ENCODE measurements at regions not wholly inside any gene's neighbourhood (a gene's known extent, or its start where the extent isn't known, plus 50 kb on each side); places are given as distances from the start of the nearest gene placed in this dataset.
"Not testable (repeated sequence)": the region's sequence is repeated elsewhere in the genome, so short reads cannot be mapped to it uniquely, and the experiment has no call there.

- no peak for DNase-seq (ENCODE audit: low spot score)
Observed at GRCh38 chr3:87581240-87581639, 304.9 kb upstream of the POU1F1 start.

GRCh38 chr3:87576752-87577151, 300.4 kb upstream of the POU1F1 start:
- no peak for DNase-seq (ENCODE audit: low spot score)

GRCh38 chr3:87575550-87575949, 299.2 kb upstream of the POU1F1 start:
- DNase-seq (ENCODE audit: low spot score), result no peak

- DNase-seq (ENCODE audit: low spot score), result no peak
Observed at GRCh38 chr3:87568331-87568730, 291.9 kb upstream of the POU1F1 start.

GRCh38 chr3:87564438-87564837, 288.1 kb upstream of the POU1F1 start:
- no peak for DNase-seq (ENCODE audit: low spot score)

GRCh38 chr3:87563712-87564111, 287.3 kb upstream of the POU1F1 start:
- no peak for DNase-seq (ENCODE audit: low spot score)

GRCh38 chr3:87558492-87558891, 282.1 kb upstream of the POU1F1 start:
- DNase-seq (ENCODE audit: low spot score), result no peak

GRCh38 chr3:87555290-87555689, 278.9 kb upstream of the POU1F1 start:
- DNase-seq (ENCODE audit: low spot score), result no peak

GRCh38 chr3:87553058-87553457, 276.7 kb upstream of the POU1F1 start:
- DNase-seq (ENCODE audit: low spot score), result no peak

GRCh38 chr3:87550892-87551291, 274.5 kb upstream of the POU1F1 start:
- no peak for DNase-seq (ENCODE audit: low spot score)

- no peak for DNase-seq (ENCODE audit: low spot score)
Observed at GRCh38 chr3:87549208-87549607, 272.8 kb upstream of the POU1F1 start.

- DNase-seq (ENCODE audit: low spot score), result no peak
Observed at GRCh38 chr3:87548271-87548670, 271.9 kb upstream of the POU1F1 start.

GRCh38 chr3:87546216-87546615, 269.8 kb upstream of the POU1F1 start:
- no peak for DNase-seq (ENCODE audit: low spot score)

- not testable (repeated sequence) for DNase-seq (ENCODE audit: low spot score)
Observed at GRCh38 chr3:87543408-87543807, 267.0 kb upstream of the POU1F1 start.

GRCh38 chr3:87541723-87542122, 265.3 kb upstream of the POU1F1 start:
- no peak for DNase-seq (ENCODE audit: low spot score)

GRCh38 chr3:87538722-87539121, 262.3 kb upstream of the POU1F1 start:
- DNase-seq (ENCODE audit: low spot score), result not testable (repeated sequence)

- DNase-seq (ENCODE audit: low spot score), result no peak
Observed at GRCh38 chr3:87509401-87509800, 233.0 kb upstream of the POU1F1 start.

GRCh38 chr3:87508921-87509320, 232.5 kb upstream of the POU1F1 start:
- no peak for DNase-seq (ENCODE audit: low spot score)

- DNase-seq (ENCODE audit: low spot score), result no peak
Observed at GRCh38 chr3:87507753-87508152, 231.4 kb upstream of the POU1F1 start.

- peak; percentile 15 for DNase-seq (ENCODE audit: low spot score)
Observed at GRCh38 chr3:87503900-87504498, 227.6 kb upstream of the POU1F1 start.

- DNase-seq (ENCODE audit: low spot score), result no peak
Observed at GRCh38 chr3:87501076-87501475, 224.7 kb upstream of the POU1F1 start.

GRCh38 chr3:87498358-87499080, 222.1 kb upstream of the POU1F1 start:
- no peak for DNase-seq (ENCODE audit: low spot score)

GRCh38 chr3:87495938-87496337, 219.6 kb upstream of the POU1F1 start:
- no peak for DNase-seq (ENCODE audit: low spot score)

GRCh38 chr3:87494264-87494663, 217.9 kb upstream of the POU1F1 start:
- no peak for DNase-seq (ENCODE audit: low spot score)
